ENCODE measurements at regions not wholly inside any gene's neighbourhood (a gene's known extent, or its start where the extent isn't known, plus 50 kb on each side); places are given as distances from the start of the nearest gene placed in this dataset.

GRCh38 chr7:46723003-46723402 lies 801.9 kb upstream of the IGFBP3 start:
- TF ChIP-seq EZH2 (IDR thresholded peaks at IDR 0.05; ENCODE audit: insufficient read depth, poor library complexity, severe bottlenecking) = no peak
- no peak for TF ChIP-seq EZH2phosphoT487 (IDR thresholded peaks at IDR 0.05; ENCODE audit: insufficient read depth, low read depth)

All from GM23248 (cell line).